ENCODE measurements at regions not wholly inside any gene's neighbourhood (a gene's known extent, or its start where the extent isn't known, plus 50 kb on each side); places are given as distances from the start of the nearest gene placed in this dataset.

DNA sequence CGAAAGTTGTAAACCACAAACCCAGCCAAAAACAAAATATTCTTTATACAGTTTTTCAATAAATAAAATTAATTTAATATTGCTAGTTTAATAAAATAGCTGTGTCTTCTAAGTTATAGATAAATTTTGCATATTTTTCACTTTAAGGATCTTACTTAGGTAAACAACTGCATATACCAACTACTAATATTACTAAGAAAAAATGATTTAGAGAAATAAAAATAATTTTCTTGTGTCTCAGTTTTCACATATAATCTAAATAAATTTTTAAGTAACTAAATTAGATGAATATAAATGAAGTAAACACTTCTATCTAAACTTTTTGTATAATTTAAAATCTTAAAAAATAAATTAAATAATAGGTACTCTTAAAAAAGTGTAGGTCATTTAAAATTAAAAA, 67.1 kb upstream of the TOP3B start:
- TF ChIP-seq POLR2A (IDR thresholded peaks at IDR 0.05; ENCODE audit: low read length) (no peak), GATA1 (IDR thresholded peaks at IDR 0.05; ENCODE audit: low read depth, low read length) (no peak)
